Stimulated activated CD8-positive, alpha-beta memory T cell treated with anti-CD3 and anti-CD28 coated beads, Interleukin-12 subunit alpha, Interleukin-12 subunit beta, amount 100 ng/mL, for 1 hour (primary cell): ENCODE measurements at regions not wholly inside any gene's neighbourhood (a gene's known extent, or its start where the extent isn't known, plus 50 kb on each side); places are given as distances from the start of the nearest gene placed in this dataset.

ENCODE experiments used
- DNase-seq: peaks from one replicate; pipeline ENCODE4 v3.0.0-alpha.2; 2020; ENCODE audit warnings: low read depth

GRCh38 chr18:78566720-78567119, 412.9 kb upstream of the SALL3 start:
- DNase-seq, result no peak

- DNase-seq, result no peak
These were observed 408.4 kb upstream of the SALL3 start for GRCh38 chr18:78571063-78571785.

- no peak for DNase-seq
These were observed 407.7 kb upstream of the SALL3 start for GRCh38 chr18:78571831-78572347.

- no peak for DNase-seq
These were observed 405.8 kb upstream of the SALL3 start for GRCh38 chr18:78573773-78574172.

GRCh38 chr18:78576967-78577366, 402.7 kb upstream of the SALL3 start:
- no peak for DNase-seq

GRCh38 chr18:78579449-78579848, 400.2 kb upstream of the SALL3 start:
- DNase-seq, result no peak

GRCh38 chr18:78579854-78580577, 399.6 kb upstream of the SALL3 start:
- no peak for DNase-seq

GRCh38 chr18:78580835-78581339, 398.7 kb upstream of the SALL3 start:
- DNase-seq, result no peak

GRCh38 chr18:78582181-78582709, 397.4 kb upstream of the SALL3 start:
- DNase-seq, result no peak

- no peak for DNase-seq
These were observed 396.5 kb upstream of the SALL3 start for GRCh38 chr18:78582898-78583738.

GRCh38 chr18:78583739-78584458, 395.7 kb upstream of the SALL3 start:
- DNase-seq, result no peak

GRCh38 chr18:78584459-78585022, 395.1 kb upstream of the SALL3 start:
- DNase-seq, result no peak

GRCh38 chr18:78586586-78586985, 393.0 kb upstream of the SALL3 start:
- no peak for DNase-seq

GRCh38 chr18:78587096-78587495, 392.5 kb upstream of the SALL3 start:
- no peak for DNase-seq

GRCh38 chr18:78587626-78588600, 391.7 kb upstream of the SALL3 start:
- DNase-seq, result no peak

GRCh38 chr18:78589916-78590437, 389.6 kb upstream of the SALL3 start:
- no peak for DNase-seq

- no peak for DNase-seq
These were observed 384.2 kb upstream of the SALL3 start for GRCh38 chr18:78595453-78595852.

- no peak for DNase-seq
These were observed 383.6 kb upstream of the SALL3 start for GRCh38 chr18:78595924-78596573.

- DNase-seq, result no peak
These were observed 382.7 kb upstream of the SALL3 start for GRCh38 chr18:78596794-78597345.
